Sigmoid colon (tissue), 6 donors: ENCODE measurements at regions not wholly inside any gene's neighbourhood (a gene's known extent, or its start where the extent isn't known, plus 50 kb on each side); places are given as distances from the start of the nearest gene placed in this dataset.

Experiments
- DNase-seq: peaks from one replicate; pipeline ENCODE4 v3.0.0-alpha.2; 2019
- H3K27ac ChIP-seq, 4 donors: fragments of 200-600 bp; sonication (generic); one replicate each; pipeline ENCODE4 v1.5.1; 2016 to 2019; ENCODE audit warnings: mild to moderate bottlenecking in 1 of 4
- H3K27me3 ChIP-seq, 3 donors: fragments of 200-600 bp; sonication (generic); one replicate each; pipeline ENCODE4 v1.5.1; 2019; ENCODE audit warnings: mild to moderate bottlenecking in 1 of 3
- H3K36me3 ChIP-seq, 4 donors: fragments of 200-600 bp; sonication (generic); one replicate each; pipeline ENCODE4 v1.5.1; 2016 to 2019
- H3K4me1 ChIP-seq, 4 donors: fragments of 200-600 bp; sonication (generic); one replicate each; pipeline ENCODE4 v1.5.1; 2017 to 2019
- H3K4me3 ChIP-seq, 4 donors: fragments of 200-600 bp; sonication (generic); one replicate each; pipeline ENCODE4 v1.5.1; 2017 to 2019; ENCODE audit warnings: mild to moderate bottlenecking in 2 of 4, moderate library complexity in 1 of 4
- H3K9me3 ChIP-seq, 4 donors: fragments of 200-600 bp in 3 of 4; sonication (generic) in 3 of 4; one replicate each; pipeline versions ENCODE4 v1.5.1 to v1.6.1; 2013 to 2019
- CTCF ChIP-seq, 4 experiments: fragments of 450-650 bp in 3 of 4; fragments of 200-600 bp in 1 of 4; IDR thresholded peaks; one replicate each; pipeline ENCODE4 v1.5.1; 2016 to 2019; ENCODE audit warnings: antibody characterized with exemption in 4 of 4, mild to moderate bottlenecking in 3 of 4, moderate library complexity in 2 of 4
- EP300 ChIP-seq, 4 donors: sonication (generic); formaldehyde crosslinking; IDR thresholded peaks; one replicate each; pipeline ENCODE4 v1.6.1; 2017; ENCODE audit warnings: antibody characterized with exemption in 4 of 4
- POLR2A ChIP-seq, 2 donors: fragments of 450-650 bp; IDR thresholded peaks; one replicate each; pipeline ENCODE4 v1.6.1; 2016; ENCODE audit warnings: antibody characterized with exemption in 2 of 2, mild to moderate bottlenecking in 2 of 2, moderate library complexity in 2 of 2
- POLR2AphosphoS5 ChIP-seq, 4 donors: sonication (generic); formaldehyde crosslinking; IDR thresholded peaks; one replicate each; pipeline ENCODE4 v1.6.1; 2017; ENCODE audit warnings: antibody characterized with exemption in 4 of 4
- WGBS, 2 donors: extraction: QIAGEN DNeasy Blood & Tissue Kit; methylation state at CpG; one replicate each; pipeline ENCODE4 v1.1.7; 2013; 5-methylcytosine and 5-hydroxymethylcytosine counted together
- intact Hi-C: fragments of 100-400 bp; cut with DNase I; formaldehyde crosslinking; loops from one replicate; pipeline ENCODE4 v1.15.1; 2023
- donor health status: healthy with polysubstance abuse.
- donor health status: healthy.

GRCh38 chr4:62865261-62865660, 1544.0 kb downstream of the TECRL start:
- Histone ChIP-seq H3K27me3 (no peaks in the 10 kb centered on the region), H3K4me3 (no peak overlapping the region), H3K9me3 (no peaks in the 10 kb centered on the region), H3K36me3 (no peaks in the 10 kb centered on the region), H3K27ac (no peak overlapping the region), H3K4me1 (no peaks in the 10 kb centered on the region)
- intact Hi-C loops: no loop called here
- no peak for TF ChIP-seq POLR2A (IDR thresholded peaks at IDR 0.05)
- 87 to 93% methylated on average over 3 of the region's 3 CpGs for whole genome bisulfite sequencing, 2 donors
- no peak for DNase-seq

- no peaks in the 10 kb centered on the region for H3K4me1 ChIP-seq
- 49 to 63% methylated on average over 1 of the region's 1 CpG for WGBS, 2 donors
- H3K36me3 ChIP-seq: no peaks in the 10 kb centered on the region
- H3K4me3 ChIP-seq: no peak overlapping the region
- no peaks in the 10 kb centered on the region for H3K9me3 ChIP-seq
- intact Hi-C loops: no loop called here
- TF ChIP-seq CTCF (IDR thresholded peaks at IDR 0.05) (no peak), EP300 (IDR thresholded peaks at IDR 0.05) (no peak), POLR2A (IDR thresholded peaks at IDR 0.05) (no peak), POLR2AphosphoS5 (IDR thresholded peaks at IDR 0.05) (no peak)
- H3K27ac ChIP-seq: no peak overlapping the region
- no peak for DNase-seq
- no peaks in the 10 kb centered on the region for H3K27me3 ChIP-seq
Measured at GRCh38 chr4:62849696-62850095, 1559.6 kb downstream of the TECRL start.

- TF ChIP-seq POLR2AphosphoS5 (IDR thresholded peaks at IDR 0.05) (no peak), CTCF (IDR thresholded peaks at IDR 0.05) (no peak), POLR2A (IDR thresholded peaks at IDR 0.05) (no peak), EP300 (IDR thresholded peaks at IDR 0.05) (no peak)
- Histone ChIP-seq H3K27me3 (no peaks in the 10 kb centered on the region), H3K36me3 (no peaks in the 10 kb centered on the region), H3K4me3 (no peak overlapping the region), H3K9me3 (no peaks in the 10 kb centered on the region), H3K4me1 (no peaks in the 10 kb centered on the region), H3K27ac (no peak overlapping the region)
- intact Hi-C loops: no loop called here
- DNase-seq: no peak
- 32 to 50% methylated on average over 2 of the region's 2 CpGs for WGBS, 2 donors
Measured at GRCh38 chr4:62835631-62836030, 1573.6 kb downstream of the TECRL start.

- WGBS, 2 donors: 40 to 64% methylated on average over 1 of the region's 1 CpG
- H3K9me3 ChIP-seq: no peaks in the 10 kb centered on the region
Measured at GRCh38 chr4:62822306-62822705, 1586.9 kb downstream of the TECRL start.

GRCh38 chr4:62816566-62816965, 1592.7 kb downstream of the TECRL start:
- WGBS, 2 donors: 47 to 65% methylated on average over 25 of the region's 25 CpGs
- H3K4me3 ChIP-seq: no peak overlapping the region
- intact Hi-C loops: no loop called here
- peaks cover 0 to 13% (median 10%) of the 10 kb centered on the region in 4 donors for H3K4me1 ChIP-seq
- H3K36me3 ChIP-seq: no peaks in the 10 kb centered on the region
- DNase-seq: no peak
- no peak overlapping the region for H3K27ac ChIP-seq
- TF ChIP-seq CTCF (IDR thresholded peaks at IDR 0.05) (no peak), POLR2AphosphoS5 (IDR thresholded peaks at IDR 0.05) (no peak), POLR2A (IDR thresholded peaks at IDR 0.05) (no peak)
- H3K9me3 ChIP-seq: no peaks in the 10 kb centered on the region
- H3K27me3 ChIP-seq: no peaks in the 10 kb centered on the region

More at GRCh38 chr4:62822306-62822705, 1586.9 kb downstream of the TECRL start:
- H3K36me3 ChIP-seq: no peaks in the 10 kb centered on the region
- H3K4me1 ChIP-seq: no peaks in the 10 kb centered on the region
- no peak overlapping the region for H3K27ac ChIP-seq
- TF ChIP-seq POLR2AphosphoS5 (IDR thresholded peaks at IDR 0.05) (no peak), EP300 (IDR thresholded peaks at IDR 0.05) (no peak), CTCF (IDR thresholded peaks at IDR 0.05) (no peak), POLR2A (IDR thresholded peaks at IDR 0.05) (no peak)
- intact Hi-C loops: no loop called here
- no peak for DNase-seq
- H3K27me3 ChIP-seq: no peaks in the 10 kb centered on the region
- no peak overlapping the region for H3K4me3 ChIP-seq
